Uterus (tissue), 3 donors: ENCODE measurements at regions not wholly inside any gene's neighbourhood (a gene's known extent, or its start where the extent isn't known, plus 50 kb on each side); places are given as distances from the start of the nearest gene placed in this dataset.

Experiments used
- DNase-seq, 2 donors: peaks; one replicate each; pipeline ENCODE4 v3.0.0-alpha.2; 2019 to 2020
- H3K27ac ChIP-seq, 2 donors: fragments of 200-600 bp; sonication (generic); 1 replicate in 1 of 2; 2 replicates in 1 of 2; pipeline ENCODE4 v1.5.1; 2016 to 2018
- H3K27me3 ChIP-seq, 2 donors: fragments of 200-600 bp; sonication (generic); one replicate each; pipeline ENCODE4 v1.5.1; 2018 to 2019; ENCODE audit warnings: control low read depth in 1 of 2
- H3K36me3 ChIP-seq, 2 donors: fragments of 200-600 bp; sonication (generic); one replicate each; pipeline ENCODE4 v1.5.1; 2019; ENCODE audit warnings: control low read depth in 1 of 2
- H3K4me1 ChIP-seq, 2 donors: fragments of 200-600 bp; sonication (generic); one replicate each; pipeline ENCODE4 v1.5.1; 2018 to 2019; ENCODE audit warnings: control low read depth in 1 of 2
- H3K4me3 ChIP-seq, 2 donors: fragments of 200-600 bp; sonication (generic); 1 replicate in 1 of 2; 2 replicates in 1 of 2; pipeline ENCODE4 v1.5.1; 2018 to 2019; ENCODE audit warnings: mild to moderate bottlenecking in 1 of 2
- H3K9me3 ChIP-seq, 2 donors: fragments of 200-600 bp; sonication (generic); one replicate each; pipeline ENCODE4 v1.5.1; 2019; ENCODE audit warnings: control low read depth in 1 of 2
- POLR2A ChIP-seq, 2 donors: fragments of 450-650 bp; IDR thresholded peaks; one replicate each; pipeline ENCODE4 v1.6.1; 2016; ENCODE audit warnings: antibody characterized with exemption in 2 of 2, mild to moderate bottlenecking in 1 of 2, moderate library complexity in 1 of 2
- intact Hi-C: fragments of 100-400 bp; cut with DNase I; formaldehyde crosslinking; loops from one replicate; pipeline ENCODE4 v1.15.1; 2023; ENCODE audit warnings: low total_unique reads
- TF ChIP-seq, protein P1 (sequence below), 4 experiments: fragments of 200-600 bp in 2 of 4; fragments of 450-650 bp in 2 of 4; sonication (generic) in 2 of 4; IDR thresholded peaks; one replicate each; pipeline ENCODE4 v1.5.1; 2016 to 2019; ENCODE audit warnings: antibody characterized with exemption in 4 of 4, mild to moderate bottlenecking in 2 of 4, moderate library complexity in 1 of 4
- donor health status: DM: yes; HTN: yes; CAD: no.

DNA sequence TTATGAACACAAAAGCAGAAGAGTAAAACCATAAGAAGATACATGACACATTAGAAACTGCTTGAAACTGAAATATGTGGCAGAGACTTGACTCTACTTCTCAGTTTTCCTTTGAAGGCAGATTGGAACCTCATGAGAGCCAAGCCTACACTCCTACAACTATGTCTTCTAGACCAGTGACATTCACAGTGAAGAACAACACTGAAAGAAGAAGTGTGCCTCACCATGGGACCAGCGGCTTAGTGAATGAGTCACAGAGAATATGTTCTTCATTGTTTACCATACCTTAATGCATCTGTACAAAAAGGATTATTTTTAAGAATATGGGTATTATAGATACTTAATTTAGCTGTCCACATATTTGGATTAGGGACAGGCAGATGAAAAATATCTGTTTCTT, 248.3 kb downstream of the CDC14C start:
- Histone ChIP-seq H3K9me3 (no peaks in the 10 kb centered on the region), H3K27me3 (no peaks in the 10 kb centered on the region), H3K4me1 (no peaks in the 10 kb centered on the region), H3K4me3 (no peak overlapping the region), H3K27ac (no peak overlapping the region), H3K36me3 (no peaks in the 10 kb centered on the region)
- TF ChIP-seq POLR2A (IDR thresholded peaks at IDR 0.05), result no peak
- TF ChIP-seq, protein P1, sequence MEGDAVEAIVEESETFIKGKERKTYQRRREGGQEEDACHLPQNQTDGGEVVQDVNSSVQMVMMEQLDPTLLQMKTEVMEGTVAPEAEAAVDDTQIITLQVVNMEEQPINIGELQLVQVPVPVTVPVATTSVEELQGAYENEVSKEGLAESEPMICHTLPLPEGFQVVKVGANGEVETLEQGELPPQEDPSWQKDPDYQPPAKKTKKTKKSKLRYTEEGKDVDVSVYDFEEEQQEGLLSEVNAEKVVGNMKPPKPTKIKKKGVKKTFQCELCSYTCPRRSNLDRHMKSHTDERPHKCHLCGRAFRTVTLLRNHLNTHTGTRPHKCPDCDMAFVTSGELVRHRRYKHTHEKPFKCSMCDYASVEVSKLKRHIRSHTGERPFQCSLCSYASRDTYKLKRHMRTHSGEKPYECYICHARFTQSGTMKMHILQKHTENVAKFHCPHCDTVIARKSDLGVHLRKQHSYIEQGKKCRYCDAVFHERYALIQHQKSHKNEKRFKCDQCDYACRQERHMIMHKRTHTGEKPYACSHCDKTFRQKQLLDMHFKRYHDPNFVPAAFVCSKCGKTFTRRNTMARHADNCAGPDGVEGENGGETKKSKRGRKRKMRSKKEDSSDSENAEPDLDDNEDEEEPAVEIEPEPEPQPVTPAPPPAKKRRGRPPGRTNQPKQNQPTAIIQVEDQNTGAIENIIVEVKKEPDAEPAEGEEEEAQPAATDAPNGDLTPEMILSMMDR (IDR thresholded peaks at IDR 0.05), result no peak
- intact Hi-C loops, result no loop called here
- no peak for DNase-seq

DNA sequence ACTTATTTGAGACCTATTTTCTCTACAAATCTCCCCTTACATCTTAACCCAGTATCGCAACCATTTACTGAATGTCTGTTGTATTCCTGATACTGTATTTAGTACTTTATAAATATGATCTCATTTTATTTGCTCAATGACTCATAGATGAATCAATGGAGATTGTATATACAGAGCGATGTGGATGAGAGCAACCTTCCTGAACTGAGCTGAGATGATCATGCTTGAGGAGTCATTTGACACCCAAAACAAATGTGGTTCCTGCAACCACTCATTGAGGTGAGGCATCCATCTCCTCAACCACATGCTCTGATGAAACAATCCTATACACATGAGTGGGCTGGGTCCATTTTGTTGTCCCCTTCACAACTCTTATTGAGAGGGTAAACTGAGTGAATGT, 250.0 kb downstream of the CDC14C start:
- TF ChIP-seq POLR2A (IDR thresholded peaks at IDR 0.05), result no peak
- TF ChIP-seq, protein P1 (IDR thresholded peaks at IDR 0.05), result no peak

DNA sequence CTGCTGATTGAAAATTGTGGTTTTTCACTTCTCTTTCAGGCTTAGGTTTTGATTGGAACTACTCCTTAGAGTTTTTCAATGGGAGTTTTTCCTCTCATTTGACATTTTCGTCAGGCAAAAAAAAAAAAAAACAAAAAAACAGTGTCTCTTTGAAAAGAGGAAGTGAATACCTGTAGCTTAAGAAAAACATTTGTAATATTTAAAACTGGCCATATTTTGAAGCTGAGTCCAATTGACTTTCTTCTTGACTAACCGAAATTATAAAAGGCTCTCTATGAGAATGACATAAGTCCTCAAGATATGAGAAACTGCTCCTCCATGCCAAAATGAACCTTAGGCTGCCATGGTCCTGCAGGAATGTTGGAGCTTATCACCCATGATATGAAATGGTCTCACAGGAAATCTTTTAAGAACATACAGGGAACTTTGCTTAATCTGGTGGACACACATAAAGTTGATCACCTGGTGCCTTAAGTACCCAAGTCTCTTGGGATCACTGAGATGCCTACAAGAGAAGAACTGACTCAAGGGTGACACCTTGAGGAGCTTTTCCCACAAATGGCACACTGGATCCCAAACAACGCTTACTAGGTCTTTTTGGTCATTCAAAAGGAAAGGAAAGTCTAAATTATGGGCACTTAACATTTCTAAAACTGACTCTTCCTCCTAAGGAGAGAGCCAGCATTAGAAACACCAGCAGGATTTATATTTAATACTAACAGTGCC, 263.4 kb downstream of the CDC14C start:
- intact Hi-C loops, result no loop called here
- no peak for TF ChIP-seq POLR2A (IDR thresholded peaks at IDR 0.05)
- TF ChIP-seq, protein P1 (IDR thresholded peaks at IDR 0.05), result no peak
- Histone ChIP-seq H3K4me3 (no peak overlapping the region), H3K27me3 (no peaks in the 10 kb centered on the region), H3K4me1 (no peaks in the 10 kb centered on the region), H3K9me3 (no peaks in the 10 kb centered on the region), H3K36me3 (no peaks in the 10 kb centered on the region), H3K27ac (no peak overlapping the region)
- DNase-seq, result no peak

More for the DNA sequence above, 250.0 kb downstream of the CDC14C start:
- Histone ChIP-seq H3K9me3 (no peaks in the 10 kb centered on the region), H3K4me3 (no peak overlapping the region), H3K27me3 (no peaks in the 10 kb centered on the region), H3K4me1 (no peaks in the 10 kb centered on the region), H3K36me3 (no peaks in the 10 kb centered on the region), H3K27ac (no peak overlapping the region)
- DNase-seq, result no peak
- intact Hi-C loops, result no loop called here

DNA sequence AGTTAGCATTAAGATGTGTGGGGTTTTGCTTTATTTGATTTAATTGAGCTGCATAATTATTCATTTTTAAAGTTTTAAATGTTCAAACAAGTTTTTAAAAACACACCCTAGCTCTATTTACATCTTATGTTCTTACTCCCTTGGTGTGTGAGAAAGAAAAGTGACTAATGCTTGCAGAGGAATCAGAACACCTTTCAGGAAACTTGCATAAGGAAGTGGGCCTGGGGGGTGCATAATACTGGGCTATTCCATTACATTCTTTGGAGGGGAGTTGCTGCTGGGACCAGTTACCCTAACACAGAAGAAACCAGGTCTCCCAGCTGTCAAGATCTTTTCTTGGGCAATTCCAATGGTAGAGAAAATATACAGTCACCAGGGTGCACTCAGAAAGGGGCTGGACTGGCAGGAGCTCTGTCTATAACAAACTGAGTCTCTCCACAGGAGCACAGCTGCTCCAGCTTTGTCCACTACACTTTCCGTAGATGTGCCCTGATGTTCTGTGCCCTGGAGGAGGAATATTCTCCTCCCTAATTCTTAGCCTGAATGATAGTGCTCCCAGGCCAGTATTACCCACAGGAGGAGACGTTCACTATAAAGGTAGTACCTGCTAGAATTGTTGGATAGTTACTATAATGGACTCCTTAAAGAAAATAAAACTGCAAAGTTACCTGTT, 304.2 kb downstream of the CDC14C start:
- no peak for DNase-seq
- TF ChIP-seq, protein P1 (IDR thresholded peaks at IDR 0.05), result no peak
- no peak for TF ChIP-seq POLR2A (IDR thresholded peaks at IDR 0.05)
- H3K9me3 ChIP-seq, result no peaks in the 10 kb centered on the region
- no peaks in the 10 kb centered on the region for H3K27me3 ChIP-seq
- H3K27ac ChIP-seq, result no peak overlapping the region
- H3K4me1 ChIP-seq, result no peaks in the 10 kb centered on the region
- intact Hi-C loops, result no loop called here
- H3K36me3 ChIP-seq, result no peaks in the 10 kb centered on the region
- no peak overlapping the region for H3K4me3 ChIP-seq

DNA sequence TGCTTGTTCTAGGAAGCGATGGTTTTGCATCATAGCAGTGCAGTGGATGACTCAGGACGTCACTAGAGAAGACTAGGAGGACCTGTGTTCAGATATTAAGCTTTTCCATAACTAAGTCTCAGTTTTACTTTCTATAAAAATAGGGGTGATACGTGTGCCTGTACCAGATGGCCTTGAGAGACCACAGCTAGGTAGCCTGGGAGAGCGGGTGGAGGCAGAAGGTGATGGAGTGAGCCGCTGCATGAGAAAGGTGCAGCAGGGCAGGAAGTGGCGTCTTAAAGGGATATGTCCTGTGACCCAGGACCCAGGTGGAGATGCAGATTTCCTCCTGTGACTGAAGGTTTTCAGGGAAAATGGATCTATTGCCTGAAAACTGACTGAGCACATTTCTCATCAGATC, 304.9 kb downstream of the CDC14C start:
- H3K27me3 ChIP-seq, result no peaks in the 10 kb centered on the region
- no peak for DNase-seq
- H3K4me3 ChIP-seq, result no peak overlapping the region
- intact Hi-C loops, result no loop called here
- H3K4me1 ChIP-seq, result no peaks in the 10 kb centered on the region
- no peaks in the 10 kb centered on the region for H3K36me3 ChIP-seq
- TF ChIP-seq, protein P1 (IDR thresholded peaks at IDR 0.05), result no peak
- TF ChIP-seq POLR2A (IDR thresholded peaks at IDR 0.05), result no peak
- no peaks in the 10 kb centered on the region for H3K9me3 ChIP-seq
- H3K27ac ChIP-seq, result no peak overlapping the region
